ENCODE measurements at regions not wholly inside any gene's neighbourhood (a gene's known extent, or its start where the extent isn't known, plus 50 kb on each side); places are given as distances from the start of the nearest gene placed in this dataset.

DNA sequence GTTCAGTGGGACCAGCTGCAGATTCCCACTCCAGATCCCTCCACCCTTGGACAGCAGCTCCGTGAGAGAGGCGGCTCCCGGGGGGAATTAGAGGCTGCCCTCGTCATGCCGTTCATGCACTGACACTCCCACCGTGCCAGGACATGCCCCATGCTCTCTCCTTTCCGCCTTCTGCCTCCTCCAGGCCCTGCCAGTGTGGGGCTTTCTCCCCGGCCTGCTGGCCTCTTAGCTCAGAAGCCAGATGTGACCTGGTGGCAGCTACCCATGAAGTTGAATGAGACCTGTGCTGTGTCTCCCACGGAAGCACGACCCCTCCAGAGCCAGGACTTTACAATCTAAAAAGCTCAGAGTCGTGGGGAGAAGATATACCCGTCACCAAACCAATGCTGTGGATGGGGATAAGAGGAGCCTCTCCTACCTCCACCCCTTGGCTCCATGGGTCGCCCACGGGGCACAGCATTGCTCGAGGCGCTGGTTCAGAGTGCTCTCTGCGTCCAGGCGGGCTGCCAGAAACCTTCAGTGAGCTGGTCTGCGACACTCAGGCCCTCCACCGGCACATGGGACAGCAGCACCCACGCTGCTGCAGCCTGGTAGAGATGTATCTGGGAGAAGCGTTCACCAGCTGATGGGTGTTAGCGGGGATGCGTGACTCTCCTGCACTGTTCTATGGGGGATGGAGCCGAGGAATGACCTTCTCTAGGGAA lies 111.0 kb upstream of the GPC1 start:
- whole genome bisulfite sequencing, 2 experiments (ENCODE audit: extremely low coverage in 1 of 2, insufficient coverage in 1 of 2, insufficient read length in 1 of 2, insufficient replicate concordance in 2 of 2, low coverage in 1 of 2, low lambda C conversion rate in 2 of 2, missing lambda C conversion rate in 1 of 2): 89% methylated on average over 24 of the region's 25 CpGs; no CpG with 5 or more reads in 1 of the 2 experiments
- POLR2A ChIA-PET (ENCODE audit: partially characterized antibody): no interaction called here
- Histone ChIP-seq H3K56ac (replicated peaks; ENCODE audit: insufficient read length, low read depth, low read length) (no peak overlapping the region), H2BK120ac (replicated peaks; ENCODE audit: low read depth, low read length) (no peak overlapping the region), H3K4me2 (ENCODE audit: insufficient read depth in 1 of 2, low read depth in 2 of 2, low read length in 2 of 2) (no peak overlapping the region), H2AFZ (ENCODE audit: low read length) (no peak overlapping the region), H2BK12ac (ENCODE audit: low read depth, low read length) (no peak overlapping the region), H4K20me1 (replicated peaks in 1 of 2; ENCODE audit: control insufficient read depth in 1 of 2, insufficient read depth in 2 of 2, low read length in 2 of 2) (no peaks in the 10 kb centered on the region), H3K4me1 (replicated peaks in 1 of 4; ENCODE audit: control insufficient read depth in 3 of 4, insufficient read depth in 4 of 4, low read length in 3 of 4) (peaks cover 0 to 9% (median 0%) of the 10 kb centered on the region in 4 experiments; a peak in 1 of 7 replicates), H2AK5ac (ENCODE audit: low read depth, low read length) (no peak overlapping the region), H4K8ac (ENCODE audit: extremely low read depth, insufficient read depth, low read length) (no peak overlapping the region; the same call in none of the 2 replicates), H4K91ac (replicated peaks; ENCODE audit: insufficient read length, low read length) (no peak overlapping the region), H3K27ac (ENCODE audit: low read depth, low read length) (no peak overlapping the region), H3K9ac (replicated peaks in 1 of 4; ENCODE audit: extremely low read depth in 1 of 4, low read depth in 3 of 4, low read length in 3 of 4) (no peak overlapping the region), H3K27me3 (replicated peaks in 1 of 4; ENCODE audit: control insufficient read depth in 3 of 4, extremely low read depth in 1 of 4, insufficient read depth in 3 of 4, low read length in 3 of 4) (no peaks in the 10 kb centered on the region), H3K79me2 (ENCODE audit: control insufficient read depth in 1 of 2, insufficient read depth in 2 of 2, low read length in 2 of 2) (no peaks in the 10 kb centered on the region), H2BK20ac (ENCODE audit: low read length) (no peak overlapping the region), H3K23me2 (ENCODE audit: low read depth, low read length) (no peaks in the 10 kb centered on the region), H3K18ac (ENCODE audit: extremely low read depth, low read length) (no peak overlapping the region), H3K23ac (ENCODE audit: insufficient read length) (no peak overlapping the region), H3K4me3 (ENCODE audit: extremely low read depth in 1 of 4, insufficient read depth in 2 of 4, low read depth in 3 of 4, low read length in 4 of 4) (no peak overlapping the region), H3K4ac (replicated peaks; ENCODE audit: insufficient read length, low read depth, low read length) (no peak overlapping the region), H3K9me3 (ENCODE audit: insufficient read depth in 2 of 2, low read depth in 1 of 2, low read length in 1 of 2) (no peaks in the 10 kb centered on the region; a peak in 1 of 4 replicates), H2BK5ac (ENCODE audit: low read depth, low read length) (no peak overlapping the region), H2BK15ac (ENCODE audit: low read length) (no peak overlapping the region), H3K14ac (ENCODE audit: insufficient read length) (no peak overlapping the region), H4K5ac (ENCODE audit: insufficient read length, low read depth, low read length) (no peak overlapping the region), H3K79me1 (ENCODE audit: low read depth, low read length) (no peaks in the 10 kb centered on the region), H3K36me3 (ENCODE audit: control insufficient read depth in 2 of 4, insufficient read depth in 4 of 4, low read length in 3 of 4) (no peaks in the 10 kb centered on the region)
- DNase-seq (ENCODE audit: low read depth in 1 of 2, low spot score in 2 of 2) (no peak), FAIRE-seq (no peak)
- CTCF ChIA-PET (ENCODE audit: partially characterized antibody): no interaction called here
- no peak for TF ChIP-seq FOSL1 (IDR thresholded peaks at IDR 0.05; ENCODE audit: insufficient read depth, low read depth, low read length)
- no peak for TF ChIP-seq TAF1 (IDR thresholded peaks at IDR 0.05; ENCODE audit: low read depth, low read length)
- no peak for TF ChIP-seq TBP (IDR thresholded peaks at IDR 0.05; ENCODE audit: low read depth, low read length)
- TF ChIP-seq SUZ12 (IDR thresholded peaks at IDR 0.05; ENCODE audit: low read length): no peak
- TF ChIP-seq EZH2 (IDR thresholded peaks at IDR 0.05; ENCODE audit: low read depth, low read length, severe bottlenecking): no peak
- no peak for TF ChIP-seq BCL11A (IDR thresholded peaks at IDR 0.05; ENCODE audit: low read depth in 2 of 2, low read length in 2 of 2)
- no peak for TF ChIP-seq CEBPB (IDR thresholded peaks at IDR 0.05; ENCODE audit: low read depth, low read length)
- TF ChIP-seq EP300 (IDR thresholded peaks at IDR 0.05; ENCODE audit: borderline replicate concordance in 1 of 2, low read depth in 2 of 2, low read length in 2 of 2): no peak
- TF ChIP-seq, protein P1, sequence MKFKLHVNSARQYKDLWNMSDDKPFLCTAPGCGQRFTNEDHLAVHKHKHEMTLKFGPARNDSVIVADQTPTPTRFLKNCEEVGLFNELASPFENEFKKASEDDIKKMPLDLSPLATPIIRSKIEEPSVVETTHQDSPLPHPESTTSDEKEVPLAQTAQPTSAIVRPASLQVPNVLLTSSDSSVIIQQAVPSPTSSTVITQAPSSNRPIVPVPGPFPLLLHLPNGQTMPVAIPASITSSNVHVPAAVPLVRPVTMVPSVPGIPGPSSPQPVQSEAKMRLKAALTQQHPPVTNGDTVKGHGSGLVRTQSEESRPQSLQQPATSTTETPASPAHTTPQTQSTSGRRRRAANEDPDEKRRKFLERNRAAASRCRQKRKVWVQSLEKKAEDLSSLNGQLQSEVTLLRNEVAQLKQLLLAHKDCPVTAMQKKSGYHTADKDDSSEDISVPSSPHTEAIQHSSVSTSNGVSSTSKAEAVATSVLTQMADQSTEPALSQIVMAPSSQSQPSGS (IDR thresholded peaks at IDR 0.05; ENCODE audit: low read length): no peak
- no peak for TF ChIP-seq RNF2 (IDR thresholded peaks at IDR 0.05; ENCODE audit: borderline replicate concordance, low read depth, low read length, missing control alignments, poor library complexity, severe bottlenecking)
- TF ChIP-seq RBBP5 (IDR thresholded peaks at IDR 0.05; ENCODE audit: borderline replicate concordance, low read depth, low read length): no peak

All from H1 (cell line).